A549 (cell line): ENCODE measurements at regions not wholly inside any gene's neighbourhood (a gene's known extent, or its start where the extent isn't known, plus 50 kb on each side); places are given as distances from the start of the nearest gene placed in this dataset.

Experiments
- CTCF ChIP-seq: fragments of >200 bp; sonication (Bioruptor Twin); formaldehyde crosslinking; IDR thresholded peaks from 3 replicates; pipeline ENCODE4 v1.5.1; 2016
- E2F6 ChIP-seq: IDR thresholded peaks from 2 replicates; pipeline ENCODE4 v1.6.1; 2012; ENCODE audit warnings: low read depth, borderline replicate concordance
- JUN ChIP-seq, 2 experiments: fragments of >200 bp; sonication (Bioruptor Twin); formaldehyde crosslinking; IDR thresholded peaks; 2 replicates in 1 of 2; 3 replicates in 1 of 2; pipeline ENCODE4 v1.6.1; 2016 to 2017
- ZFP36 ChIP-seq: fragments of 450-650 bp; IDR thresholded peaks from 2 replicates; pipeline ENCODE4 v1.6.1; 2014; ENCODE audit warnings: borderline replicate concordance; ENCODE audit not compliant: partially characterized antibody

- TF ChIP-seq CTCF (no peak), JUN (IDR thresholded peaks at IDR 0.05) (no peak), ZFP36 (no peak), E2F6 (no peak)
These were observed 1276.0 kb upstream of the ADGRL4 start for GRCh38 chr1:80282536-80282935.
